ENCODE measurements at regions not wholly inside any gene's neighbourhood (a gene's known extent, or its start where the extent isn't known, plus 50 kb on each side); places are given as distances from the start of the nearest gene placed in this dataset.

- TF ChIP-seq CTCF (conservative IDR thresholded peaks at IDR 0.05 in 1 of 2, IDR thresholded peaks at IDR 0.05 in 1 of 2; ENCODE audit: low read depth in 1 of 2, low read length in 2 of 2) = no peak
- no peak for TF ChIP-seq EZH2 (IDR thresholded peaks at IDR 0.05; ENCODE audit: low read length, missing control alignments)
These were observed 158.9 kb downstream of the KIF26A start for GRCh38 chr14:104297313-104297704.
